HEK293 (cell line): ENCODE measurements at regions not wholly inside any gene's neighbourhood (a gene's known extent, or its start where the extent isn't known, plus 50 kb on each side); places are given as distances from the start of the nearest gene placed in this dataset.

Experiments used
- CTCF ChIA-PET: fragments of 350-600 bp; formaldehyde crosslinking; extraction: SDS; loops from one replicate; lab custom pipeline; 2021; ENCODE audit warnings: antibody characterized with exemption; lab: Yijun Ruan, JAX
- POLR2A ChIA-PET: fragments of 300-600 bp; formaldehyde crosslinking; extraction: SDS; loops from one replicate; lab custom pipeline; 2020; ENCODE audit warnings: antibody characterized with exemption, inconsistent platforms; lab: Yijun Ruan, JAX
- H3K27ac ChIP-seq: fragments of 200-500 bp; sonication (Bioruptor generic); 2 replicates; pipeline ENCODE4 v1.5.1; 2014; ENCODE audit warnings: low read depth, low read length, control low read depth, inconsistent platforms; ENCODE audit errors: extremely low read depth
- H3K36me3 ChIP-seq, 2 experiments: fragments of 200-500 bp in 1 of 2; sonication (Bioruptor generic) in 1 of 2; 1 replicate in 1 of 2; 2 replicates in 1 of 2; pipeline ENCODE4 v1.5.1; 2014 to 2017; ENCODE audit warnings: inconsistent platforms in 2 of 2, low read length in 2 of 2; ENCODE audit not compliant: control insufficient read depth in 2 of 2, insufficient read depth in 1 of 2
- H3K4me1 ChIP-seq: fragments of 200-500 bp; sonication (Bioruptor generic); 2 replicates; pipeline ENCODE4 v1.5.1; 2014; ENCODE audit warnings: mild to moderate bottlenecking, low read length, inconsistent platforms; ENCODE audit not compliant: control insufficient read depth, insufficient read depth
- H3K4me3 ChIP-seq: 2 replicates; pipeline ENCODE4 v1.5.1; 2011; ENCODE audit warnings: low read depth, mild to moderate bottlenecking, control low read depth, low read length, moderate library complexity
- H3K9me3 ChIP-seq: fragments of 200-500 bp; sonication (Bioruptor generic); 2 replicates; pipeline ENCODE4 v1.5.1; 2014; ENCODE audit warnings: low read depth, low read length, inconsistent platforms; ENCODE audit not compliant: control insufficient read depth, insufficient read depth
- IKZF3 ChIP-seq: fragments of 450-650 bp; IDR thresholded peaks from 2 replicates; pipeline ENCODE4 v1.5.0; 2018; ENCODE audit warnings: missing biosample characterization, mild to moderate bottlenecking, missing genetic modification characterization, moderate library complexity
- KLF8 ChIP-seq: fragments of 450-650 bp; formaldehyde crosslinking; IDR thresholded peaks from 2 replicates; pipeline ENCODE4 v1.5.1; 2016; ENCODE audit warnings: missing biosample characterization, missing genetic modification characterization
- YY2 ChIP-seq: fragments of 450-650 bp; formaldehyde crosslinking; IDR thresholded peaks from 2 replicates; pipeline ENCODE4 v1.5.1; 2016; ENCODE audit warnings: missing biosample characterization, missing genetic modification characterization
- ZBTB1 ChIP-seq: fragments of 450-650 bp; formaldehyde crosslinking; IDR thresholded peaks from 2 replicates; pipeline ENCODE4 v1.5.1; 2016; ENCODE audit warnings: missing biosample characterization, missing genetic modification characterization
- ZBTB17 ChIP-seq: fragments of 450-650 bp; formaldehyde crosslinking; IDR thresholded peaks from 2 replicates; pipeline ENCODE4 v1.5.1; 2016; ENCODE audit warnings: missing biosample characterization, missing genetic modification characterization
- ZFHX2 ChIP-seq: fragments of 450-650 bp; formaldehyde crosslinking; conservative IDR thresholded peaks from 2 replicates; pipeline ENCODE4 v1.5.1; 2016; ENCODE audit warnings: missing biosample characterization, missing genetic modification characterization
- ZNF112 ChIP-seq: fragments of 450-650 bp; formaldehyde crosslinking; IDR thresholded peaks from 2 replicates; pipeline ENCODE4 v1.5.0; 2017; ENCODE audit warnings: missing biosample characterization, missing genetic modification characterization
- ZNF132 ChIP-seq: fragments of 450-650 bp; formaldehyde crosslinking; IDR thresholded peaks from 2 replicates; pipeline ENCODE4 v1.5.1; 2017; ENCODE audit warnings: missing biosample characterization, missing genetic modification characterization, borderline replicate concordance
- ZNF146 ChIP-seq: fragments of 450-650 bp; formaldehyde crosslinking; IDR thresholded peaks from 2 replicates; pipeline ENCODE4 v1.5.1; 2016; ENCODE audit warnings: missing biosample characterization, missing genetic modification characterization
- ZNF302 ChIP-seq: fragments of 450-650 bp; formaldehyde crosslinking; IDR thresholded peaks from 2 replicates; pipeline ENCODE4 v1.5.1; 2016; ENCODE audit warnings: missing biosample characterization, missing genetic modification characterization, low read depth
- ZNF350 ChIP-seq: fragments of 450-650 bp; formaldehyde crosslinking; IDR thresholded peaks from 2 replicates; pipeline ENCODE4 v1.5.0; 2017; ENCODE audit warnings: missing biosample characterization, mild to moderate bottlenecking, missing genetic modification characterization
- ZNF621 ChIP-seq: fragments of 450-650 bp; formaldehyde crosslinking; IDR thresholded peaks from 2 replicates; pipeline ENCODE4 v1.5.1; 2017; ENCODE audit warnings: missing biosample characterization, missing genetic modification characterization
- ZNF629 ChIP-seq: fragments of 450-650 bp; formaldehyde crosslinking; IDR thresholded peaks from 2 replicates; pipeline ENCODE4 v1.5.1; 2017; ENCODE audit warnings: missing biosample characterization, missing genetic modification characterization
- ZNF660 ChIP-seq: fragments of 450-650 bp; IDR thresholded peaks from 2 replicates; pipeline ENCODE4 v1.5.1; 2018; ENCODE audit warnings: missing biosample characterization, mild to moderate bottlenecking, missing genetic modification characterization
- ZNF792 ChIP-seq: fragments of 450-650 bp; formaldehyde crosslinking; IDR thresholded peaks from 2 replicates; pipeline ENCODE4 v1.5.1; 2016; ENCODE audit warnings: missing biosample characterization, missing genetic modification characterization
- ZNF843 ChIP-seq: fragments of 450-650 bp; formaldehyde crosslinking; IDR thresholded peaks from 2 replicates; pipeline ENCODE4 v1.5.1; 2016; ENCODE audit warnings: missing biosample characterization, missing genetic modification characterization
- ZSCAN16 ChIP-seq: fragments of 450-650 bp; formaldehyde crosslinking; IDR thresholded peaks from 2 replicates; pipeline ENCODE4 v1.5.1; 2016; ENCODE audit warnings: missing biosample characterization, missing genetic modification characterization
- TF ChIP-seq, protein P1 (sequence below): fragments of 450-650 bp; formaldehyde crosslinking; IDR thresholded peaks from 2 replicates; pipeline ENCODE4 v1.5.1; 2017; ENCODE audit warnings: missing biosample characterization, missing genetic modification characterization
- TF ChIP-seq, protein P2 (sequence below): fragments of 450-650 bp; formaldehyde crosslinking; IDR thresholded peaks from 2 replicates; pipeline ENCODE4; 2016; ENCODE audit warnings: missing biosample characterization, missing genetic modification characterization
- TF ChIP-seq, protein P3 (sequence below): fragments of 450-650 bp; formaldehyde crosslinking; IDR thresholded peaks from 2 replicates; pipeline ENCODE4 v1.5.1; 2016; ENCODE audit warnings: missing biosample characterization, missing genetic modification characterization, low read depth
- TF ChIP-seq, protein P4 (sequence below): fragments of 450-650 bp; formaldehyde crosslinking; IDR thresholded peaks from 2 replicates; pipeline ENCODE4 v1.5.1; 2016; ENCODE audit warnings: missing biosample characterization, missing genetic modification characterization

DNA sequence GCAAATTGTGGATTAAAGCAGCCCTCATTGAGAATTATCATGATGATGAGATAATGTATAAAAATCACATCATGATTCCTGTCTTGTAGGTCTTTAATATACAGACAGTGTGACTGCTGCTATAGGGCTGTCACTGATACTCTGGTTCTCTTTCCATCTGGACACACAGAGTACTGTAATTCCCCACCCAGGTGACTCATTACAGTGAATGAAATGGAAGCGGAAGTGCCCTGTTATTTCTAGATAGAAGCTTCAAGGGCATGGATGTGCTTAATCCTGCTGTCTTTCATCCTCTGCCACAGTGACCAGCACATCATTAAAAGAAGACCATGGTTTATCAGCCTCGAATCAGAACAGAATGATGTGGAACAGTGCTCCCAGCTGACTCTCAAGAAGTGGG lies 1234.0 kb downstream of the SORCS3 start:
- TF ChIP-seq ZNF112 (no peak), ZNF302 (tag by site-specific recombination) (no peak), IKZF3 (no peak), ZNF843 (tag by site-specific recombination) (no peak), ZNF629 (no peak)
- TF ChIP-seq, protein P1, sequence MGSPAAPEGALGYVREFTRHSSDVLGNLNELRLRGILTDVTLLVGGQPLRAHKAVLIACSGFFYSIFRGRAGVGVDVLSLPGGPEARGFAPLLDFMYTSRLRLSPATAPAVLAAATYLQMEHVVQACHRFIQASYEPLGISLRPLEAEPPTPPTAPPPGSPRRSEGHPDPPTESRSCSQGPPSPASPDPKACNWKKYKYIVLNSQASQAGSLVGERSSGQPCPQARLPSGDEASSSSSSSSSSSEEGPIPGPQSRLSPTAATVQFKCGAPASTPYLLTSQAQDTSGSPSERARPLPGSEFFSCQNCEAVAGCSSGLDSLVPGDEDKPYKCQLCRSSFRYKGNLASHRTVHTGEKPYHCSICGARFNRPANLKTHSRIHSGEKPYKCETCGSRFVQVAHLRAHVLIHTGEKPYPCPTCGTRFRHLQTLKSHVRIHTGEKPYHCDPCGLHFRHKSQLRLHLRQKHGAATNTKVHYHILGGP (tag by site-specific recombination) = no peak

GRCh38 chr10:105872665-105873064 lies 1231.6 kb downstream of the SORCS3 start:
- no peak for TF ChIP-seq ZNF621 (tag by site-specific recombination)
- no peak for TF ChIP-seq ZNF132 (tag by site-specific recombination)
- no peak for TF ChIP-seq ZNF146
- TF ChIP-seq ZNF792 (tag by site-specific recombination) = no peak
- TF ChIP-seq, protein P2, sequence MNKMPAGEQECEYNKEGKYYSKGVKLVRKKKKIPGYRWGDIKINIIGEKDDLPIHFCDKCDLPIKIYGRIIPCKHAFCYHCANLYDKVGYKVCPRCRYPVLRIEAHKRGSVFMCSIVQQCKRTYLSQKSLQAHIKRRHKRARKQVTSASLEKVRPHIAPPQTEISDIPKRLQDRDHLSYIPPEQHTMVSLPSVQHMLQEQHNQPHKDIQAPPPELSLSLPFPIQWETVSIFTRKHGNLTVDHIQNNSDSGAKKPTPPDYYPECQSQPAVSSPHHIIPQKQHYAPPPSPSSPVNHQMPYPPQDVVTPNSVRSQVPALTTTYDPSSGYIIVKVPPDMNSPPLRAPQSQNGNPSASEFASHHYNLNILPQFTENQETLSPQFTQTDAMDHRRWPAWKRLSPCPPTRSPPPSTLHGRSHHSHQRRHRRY (tag by site-specific recombination) = no peak
- no peak for TF ChIP-seq ZNF660 (tag by site-specific recombination)
- no peak for TF ChIP-seq YY2 (tag by site-specific recombination)
- TF ChIP-seq ZSCAN16 (tag by site-specific recombination) = no peak
- no peak for TF ChIP-seq ZBTB17 (tag by site-specific recombination)
- no peak for TF ChIP-seq ZNF350
- TF ChIP-seq ZBTB1 (tag by site-specific recombination) = no peak
- Histone ChIP-seq H3K4me3 (no peak overlapping the region), H3K4me1 (no peaks in the 10 kb centered on the region), H3K27ac (no peak overlapping the region), H3K36me3 (no peaks in the 10 kb centered on the region), H3K9me3 (no peaks in the 10 kb centered on the region)
- CTCF ChIA-PET = no interaction called here
- POLR2A ChIA-PET = no interaction called here

More for the DNA sequence above, 1234.0 kb downstream of the SORCS3 start:
- Histone ChIP-seq H3K36me3 (no peaks in the 10 kb centered on the region), H3K27ac (no peak overlapping the region), H3K9me3 (no peaks in the 10 kb centered on the region), H3K4me3 (no peak overlapping the region), H3K4me1 (no peaks in the 10 kb centered on the region)
- CTCF ChIA-PET = no interaction called here
- POLR2A ChIA-PET = no interaction called here

DNA sequence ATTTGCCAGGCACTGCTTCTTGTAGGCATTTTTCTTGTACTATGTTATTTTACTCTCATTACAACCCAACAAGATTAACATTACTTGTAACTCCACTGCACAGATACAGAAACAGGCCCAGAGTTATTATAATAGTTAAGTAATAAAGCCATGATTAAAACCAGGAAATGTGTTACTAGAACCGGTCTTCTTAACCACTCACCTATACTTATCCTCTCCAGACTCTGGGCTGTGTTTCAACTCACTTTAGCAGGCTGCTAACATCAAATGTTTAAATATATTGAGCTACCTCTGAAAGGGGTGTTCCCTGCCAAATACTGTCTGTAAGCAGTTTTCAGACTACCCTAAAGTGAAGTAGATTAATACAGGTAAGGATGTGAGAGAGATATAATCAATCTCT lies 1227.8 kb downstream of the SORCS3 start:
- Histone ChIP-seq H3K9me3 (no peaks in the 10 kb centered on the region), H3K4me1 (no peaks in the 10 kb centered on the region), H3K36me3 (no peaks in the 10 kb centered on the region), H3K27ac (no peak overlapping the region), H3K4me3 (no peak overlapping the region)
- CTCF ChIA-PET = interaction anchor here (0.8 kb wide), 1 partner anchor 56 kb away, joined by 3 read pairs; no protein-coding TSS in a partner anchor
- TF ChIP-seq, protein P3, sequence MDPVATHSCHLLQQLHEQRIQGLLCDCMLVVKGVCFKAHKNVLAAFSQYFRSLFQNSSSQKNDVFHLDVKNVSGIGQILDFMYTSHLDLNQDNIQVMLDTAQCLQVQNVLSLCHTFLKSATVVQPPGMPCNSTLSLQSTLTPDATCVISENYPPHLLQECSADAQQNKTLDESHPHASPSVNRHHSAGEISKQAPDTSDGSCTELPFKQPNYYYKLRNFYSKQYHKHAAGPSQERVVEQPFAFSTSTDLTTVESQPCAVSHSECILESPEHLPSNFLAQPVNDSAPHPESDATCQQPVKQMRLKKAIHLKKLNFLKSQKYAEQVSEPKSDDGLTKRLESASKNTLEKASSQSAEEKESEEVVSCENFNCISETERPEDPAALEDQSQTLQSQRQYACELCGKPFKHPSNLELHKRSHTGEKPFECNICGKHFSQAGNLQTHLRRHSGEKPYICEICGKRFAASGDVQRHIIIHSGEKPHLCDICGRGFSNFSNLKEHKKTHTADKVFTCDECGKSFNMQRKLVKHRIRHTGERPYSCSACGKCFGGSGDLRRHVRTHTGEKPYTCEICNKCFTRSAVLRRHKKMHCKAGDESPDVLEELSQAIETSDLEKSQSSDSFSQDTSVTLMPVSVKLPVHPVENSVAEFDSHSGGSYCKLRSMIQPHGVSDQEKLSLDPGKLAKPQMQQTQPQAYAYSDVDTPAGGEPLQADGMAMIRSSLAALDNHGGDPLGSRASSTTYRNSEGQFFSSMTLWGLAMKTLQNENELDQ (tag by site-specific recombination) = no peak
- no peak for TF ChIP-seq ZNF350
- TF ChIP-seq, protein P4, sequence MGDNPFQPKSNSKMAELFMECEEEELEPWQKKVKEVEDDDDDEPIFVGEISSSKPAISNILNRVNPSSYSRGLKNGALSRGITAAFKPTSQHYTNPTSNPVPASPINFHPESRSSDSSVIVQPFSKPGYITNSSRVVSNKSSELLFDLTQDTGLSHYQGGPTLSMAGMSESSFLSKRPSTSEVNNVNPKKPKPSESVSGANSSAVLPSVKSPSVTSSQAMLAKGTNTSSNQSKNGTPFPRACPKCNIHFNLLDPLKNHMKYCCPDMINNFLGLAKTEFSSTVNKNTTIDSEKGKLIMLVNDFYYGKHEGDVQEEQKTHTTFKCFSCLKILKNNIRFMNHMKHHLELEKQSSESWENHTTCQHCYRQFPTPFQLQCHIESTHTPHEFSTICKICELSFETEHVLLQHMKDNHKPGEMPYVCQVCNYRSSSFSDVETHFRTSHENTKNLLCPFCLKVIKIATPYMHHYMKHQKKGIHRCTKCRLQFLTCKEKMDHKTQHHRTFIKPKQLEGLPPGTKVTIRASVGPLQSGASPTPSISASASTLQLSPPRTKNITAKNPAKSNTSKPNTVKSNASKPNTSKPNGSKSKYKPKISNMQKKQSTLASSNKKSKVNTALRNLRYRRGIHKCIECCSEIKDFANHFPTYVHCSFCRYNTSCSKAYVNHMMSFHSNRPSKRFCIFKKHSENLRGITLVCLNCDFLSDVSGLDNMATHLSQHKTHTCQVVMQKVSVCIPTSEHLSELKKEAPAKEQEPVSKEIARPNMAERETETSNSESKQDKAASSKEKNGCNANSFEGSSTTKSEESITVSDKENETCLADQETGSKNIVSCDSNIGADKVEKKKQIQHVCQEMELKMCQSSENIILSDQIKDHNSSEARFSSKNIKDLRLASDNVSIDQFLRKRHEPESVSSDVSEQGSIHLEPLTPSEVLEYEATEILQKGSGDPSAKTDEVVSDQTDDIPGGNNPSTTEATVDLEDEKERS (tag by site-specific recombination) = no peak
- no peak for TF ChIP-seq KLF8
- no peak for TF ChIP-seq ZFHX2 (tag by site-specific recombination)
- POLR2A ChIA-PET = no interaction called here
